Endothelial cell of umbilical vein (primary cell): ENCODE measurements at regions not wholly inside any gene's neighbourhood (a gene's known extent, or its start where the extent isn't known, plus 50 kb on each side); places are given as distances from the start of the nearest gene placed in this dataset.
"Not testable (repeated sequence)": the region's sequence is repeated elsewhere in the genome, so short reads cannot be mapped to it uniquely, and the experiment has no call there.

Source experiments
- BruUV-seq: library from RNA; stranded (reverse); fragments of 400-500 nt; replicated peaks from 2 replicates; lab custom pipeline; 2021; lab: Mats Ljungman, UMichigan
- CTCF ChIA-PET: fragments of 300-600, 350-600 bp; sonication (Branson Sonifier 250); formaldehyde crosslinking; loops from one replicate; lab custom pipeline; 2021; ENCODE audit warnings: antibody characterized with exemption, inconsistent platforms; lab: Charles Lee
- POLR2A ChIA-PET: fragments of 300-600, 350-600 bp; sonication (Branson Sonifier 250); formaldehyde crosslinking; loops from one replicate; lab custom pipeline; 2021; ENCODE audit warnings: antibody characterized with exemption, inconsistent platforms; lab: Charles Lee
- DNase-seq: peaks from one replicate; pipeline ENCODE4 v3.0.0-alpha.2; 2011; ENCODE audit warnings: low read depth, low spot score
- FAIRE-seq: peaks from 2 replicates; lab custom pipeline; 2011; peaks lifted over from hg19 to GRCh38; lab: Jason Lieb, UNC
- H2AFZ ChIP-seq: 2 replicates; pipeline ENCODE4 v1.6.0; 2012; ENCODE audit warnings: low read depth, low read length, control low read depth, inconsistent platforms
- H3K27ac ChIP-seq: 2 replicates; pipeline ENCODE4 v1.5.1; 2011; ENCODE audit warnings: low read depth, mild to moderate bottlenecking, control low read depth, low read length, moderate library complexity; ENCODE audit not compliant: insufficient read depth
- H3K27me3 ChIP-seq, 2 experiments: 2 replicates each; pipeline versions ENCODE4 v1.6.0 to v1.6.1; 2011; ENCODE audit warnings: low read length in 2 of 2, mixed read lengths in 1 of 2; ENCODE audit not compliant: control insufficient read depth in 2 of 2, insufficient read depth in 2 of 2
- H3K36me3 ChIP-seq, 2 experiments: 2 replicates in 1 of 2; 3 replicates in 1 of 2; pipeline ENCODE4 v1.5.1; 2011; ENCODE audit warnings: low read length in 2 of 2, mild to moderate bottlenecking in 1 of 2, moderate library complexity in 1 of 2; ENCODE audit not compliant: control insufficient read depth in 2 of 2, insufficient read depth in 2 of 2; ENCODE audit errors: extremely low read depth in 1 of 2
- H3K4me1 ChIP-seq: 3 replicates; pipeline ENCODE4 v1.5.1; 2011; ENCODE audit warnings: mild to moderate bottlenecking, low read length; ENCODE audit not compliant: control insufficient read depth, insufficient read depth; ENCODE audit errors: extremely low read depth
- H3K4me2 ChIP-seq: 2 replicates; pipeline ENCODE4 v1.6.1; 2011; ENCODE audit warnings: low read length, control low read depth, mixed read lengths; ENCODE audit not compliant: insufficient read depth
- H3K4me3 ChIP-seq, 3 experiments: fragments of 200-600 bp in 1 of 3; sonication (generic), shearing (Covaris generic) in 1 of 3; replicated peaks in 1 of 3; 2 replicates each; pipeline ENCODE4 v1.5.1; 2011 to 2016; ENCODE audit warnings: control low read depth in 3 of 3, low read length in 3 of 3, mild to moderate bottlenecking in 2 of 3, inconsistent platforms in 1 of 3, low read depth in 1 of 3, moderate library complexity in 1 of 3; ENCODE audit not compliant: insufficient read depth in 1 of 3
- H3K79me2 ChIP-seq: 2 replicates; pipeline ENCODE4 v1.6.0; 2012; ENCODE audit warnings: low read length, inconsistent platforms; ENCODE audit not compliant: control insufficient read depth, insufficient read depth
- H3K9ac ChIP-seq: replicated peaks from 2 replicates; pipeline ENCODE3; 2011; ENCODE audit warnings: low read length, control low read depth; ENCODE audit not compliant: insufficient read depth; ENCODE audit errors: extremely low read depth
- H3K9me1 ChIP-seq: replicated peaks from 3 replicates; pipeline ENCODE4 v1.6.0; 2011; ENCODE audit warnings: mild to moderate bottlenecking, low read length; ENCODE audit not compliant: control insufficient read depth, insufficient read depth; ENCODE audit errors: extremely low read depth
- H3K9me3 ChIP-seq: replicated peaks from 2 replicates; pipeline ENCODE4 v1.5.1; 2012; ENCODE audit warnings: low read length, inconsistent platforms; ENCODE audit not compliant: control insufficient read depth, insufficient read depth
- H4K20me1 ChIP-seq: replicated peaks from 2 replicates; pipeline ENCODE3; 2011; ENCODE audit warnings: mild to moderate bottlenecking, low read length; ENCODE audit not compliant: control insufficient read depth, insufficient read depth; ENCODE audit errors: extremely low read depth
- EZH2 ChIP-seq: IDR thresholded peaks from 2 replicates; pipeline ENCODE4 v1.6.1; 2012; ENCODE audit warnings: borderline replicate concordance, low read depth, mild to moderate bottlenecking, moderate library complexity, low read length, inconsistent platforms; ENCODE audit not compliant: severe bottlenecking
- FOS ChIP-seq: IDR thresholded peaks from 2 replicates; pipeline ENCODE4 v1.6.1; 2011; ENCODE audit warnings: mild to moderate bottlenecking, low read length, moderate library complexity, borderline replicate concordance; ENCODE audit not compliant: insufficient read depth
- GATA2 ChIP-seq: IDR thresholded peaks from 2 replicates; pipeline ENCODE4 v1.7.0; 2011; ENCODE audit warnings: low read depth, mild to moderate bottlenecking, moderate library complexity, mixed read lengths, low read length; ENCODE audit not compliant: insufficient read length, insufficient read depth
- JUN ChIP-seq: IDR thresholded peaks from 2 replicates; pipeline ENCODE4 v1.6.1; 2011; ENCODE audit warnings: borderline replicate concordance, low read depth; ENCODE audit not compliant: insufficient read length, insufficient read depth
- POLR2A ChIP-seq: IDR thresholded peaks from 2 replicates; pipeline ENCODE4 v1.6.1; 2012; ENCODE audit warnings: low read depth, mild to moderate bottlenecking, control low read depth, low read length
- POLR2AphosphoS5 ChIP-seq: IDR thresholded peaks from 2 replicates; pipeline ENCODE4 v1.6.1; 2012; ENCODE audit warnings: low read depth, mild to moderate bottlenecking, control low read depth, low read length, moderate library complexity; ENCODE audit not compliant: insufficient read depth
- dilution Hi-C: fragments of 300-500 bp; cut with MboI; formaldehyde crosslinking; loops from one replicate; pipeline ENCODE4 v1.15.0; 2019; ENCODE audit warnings: low sequenced_read_pairs; ENCODE audit not compliant: extremely low pct_ligation_motif_present
- intact Hi-C: fragments of 100-400 bp; cut with micrococcal nuclease; formaldehyde crosslinking; loops from one replicate; pipeline ENCODE4 v1.10.0; 2022
- TF ChIP-seq, protein P1 (sequence below): IDR thresholded peaks from 2 replicates; pipeline ENCODE4 v1.6.1; 2011; ENCODE audit not compliant: insufficient read depth, insufficient read length

GRCh38 chr16:58847902-58848661 lies 114.0 kb upstream of the GOT2 start:
- dilution Hi-C loops = no loop called here
- no peaks in the 10 kb centered on the region for H3K9me1 ChIP-seq
- no peak overlapping the region for H2AFZ ChIP-seq
- ChIA-PET POLR2A (no interaction called here), CTCF (no interaction called here)
- H3K36me3 ChIP-seq = no peaks in the 10 kb centered on the region
- H3K4me2 ChIP-seq = no peak overlapping the region
- intact Hi-C loops = loop anchor here (10.0 kb wide), 1 partner anchor 347 kb away; no protein-coding TSS in a partner anchor
- no TSS peak for BruUV-seq
- no peak for TF ChIP-seq POLR2AphosphoS5
- TF ChIP-seq GATA2 = no peak
- no peak for TF ChIP-seq JUN
- no peak for TF ChIP-seq FOS
- TF ChIP-seq POLR2A = no peak
- TF ChIP-seq, protein P1, sequence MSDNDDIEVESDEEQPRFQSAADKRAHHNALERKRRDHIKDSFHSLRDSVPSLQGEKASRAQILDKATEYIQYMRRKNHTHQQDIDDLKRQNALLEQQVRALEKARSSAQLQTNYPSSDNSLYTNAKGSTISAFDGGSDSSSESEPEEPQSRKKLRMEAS = no peak
- no peak for TF ChIP-seq EZH2
- H4K20me1 ChIP-seq = no peaks in the 10 kb centered on the region
- DNase-seq (no peak), FAIRE-seq (no peak)
- H3K4me3 ChIP-seq = no peak overlapping the region
- H3K79me2 ChIP-seq = no peaks in the 10 kb centered on the region
- no peak overlapping the region for H3K9ac ChIP-seq
- no peak overlapping the region for H3K27ac ChIP-seq
- H3K27me3 ChIP-seq = no peaks in the 10 kb centered on the region
- no peaks in the 10 kb centered on the region for H3K9me3 ChIP-seq
- H3K4me1 ChIP-seq = no peaks in the 10 kb centered on the region

- H3K4me3 ChIP-seq, DNase-seq, POLR2A ChIA-PET, FAIRE-seq, H3K27ac ChIP-seq, H3K27me3 ChIP-seq, H3K9me3 ChIP-seq, H3K4me2 ChIP-seq, H2AFZ ChIP-seq, BruUV-seq, H3K4me1 ChIP-seq, H3K79me2 ChIP-seq, H3K9me1 ChIP-seq, H4K20me1 ChIP-seq, H3K9ac ChIP-seq, H3K36me3 ChIP-seq, dilution Hi-C loops: not testable (repeated sequence)
- intact Hi-C loops = loop anchor here (10.0 kb wide), 1 partner anchor 349 kb away; no protein-coding TSS in a partner anchor
- CTCF ChIA-PET = interaction anchor here (0.7 to 1.2 kb wide), 2 partner anchors 32 to 1357 kb away, joined by 3 read pairs; no protein-coding TSS in a partner anchor
Measured at GRCh38 chr16:58846226-58846625, 112.1 kb upstream of the GOT2 start.
